ENCODE measurements at regions not wholly inside any gene's neighbourhood (a gene's known extent, or its start where the extent isn't known, plus 50 kb on each side); places are given as distances from the start of the nearest gene placed in this dataset.
"Not testable (repeated sequence)": the region's sequence is repeated elsewhere in the genome, so short reads cannot be mapped to it uniquely, and the experiment has no call there.

DNA sequence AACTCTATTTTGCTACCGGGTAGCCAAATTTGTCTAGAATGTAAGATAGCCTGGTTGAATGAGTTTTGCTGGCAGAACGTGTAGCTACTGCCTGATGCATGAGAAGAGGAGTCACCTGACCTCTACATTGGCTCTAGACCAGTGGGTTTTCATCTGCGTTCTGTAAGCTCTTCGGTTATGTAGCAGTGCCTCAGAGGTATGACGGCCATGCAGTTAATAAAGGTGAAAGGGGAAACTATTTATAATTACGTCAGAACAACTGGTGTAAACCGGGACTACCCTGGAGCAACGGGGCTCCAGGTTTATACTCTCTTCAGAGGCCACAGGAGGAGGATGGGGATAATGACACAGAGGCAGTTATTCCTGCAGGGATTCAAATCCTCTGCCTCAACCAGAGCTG lies 173.4 kb upstream of the KITLG start:
- DNase-seq (ENCODE audit: low spot score) = no peak

DNA sequence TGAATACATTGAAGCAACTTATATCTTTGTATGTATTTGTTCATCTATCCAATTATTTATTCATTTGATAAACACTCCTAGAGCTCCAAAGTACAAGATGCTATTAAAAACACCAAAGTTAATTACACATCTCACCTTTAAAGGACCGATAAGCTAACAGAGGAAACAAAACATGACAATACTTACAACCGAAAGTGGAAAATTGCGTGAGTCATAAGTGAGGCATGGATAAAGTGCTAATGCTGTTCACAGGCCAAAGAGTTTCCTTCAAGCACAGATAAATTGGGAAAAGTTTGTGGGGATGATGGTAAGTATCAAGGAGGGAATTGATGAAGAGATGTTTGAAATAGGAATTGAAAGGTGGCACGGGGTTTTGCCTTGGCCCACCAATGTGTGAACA lies 172.8 kb upstream of the KITLG start:
- DNase-seq (ENCODE audit: low spot score) = no peak

DNA sequence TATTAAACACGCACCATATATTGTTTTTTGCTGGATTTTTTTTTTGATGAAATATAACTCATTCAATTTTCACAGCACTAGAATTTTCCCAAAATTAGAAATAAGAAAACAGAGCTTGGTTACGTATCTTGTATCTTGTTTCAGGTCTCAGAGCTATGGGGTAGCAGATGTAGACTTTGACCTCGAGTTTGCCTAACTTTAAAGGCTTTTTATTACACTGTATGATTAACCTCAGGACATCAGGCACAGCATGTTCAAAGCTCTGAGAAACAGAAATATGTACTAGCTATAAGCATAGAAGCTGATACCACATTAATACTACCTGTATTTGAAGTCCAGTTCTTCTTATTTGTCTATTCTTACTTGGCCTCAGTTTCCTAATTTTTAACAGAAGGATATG lies 171.9 kb upstream of the KITLG start:
- DNase-seq (ENCODE audit: low spot score) = no peak

DNA sequence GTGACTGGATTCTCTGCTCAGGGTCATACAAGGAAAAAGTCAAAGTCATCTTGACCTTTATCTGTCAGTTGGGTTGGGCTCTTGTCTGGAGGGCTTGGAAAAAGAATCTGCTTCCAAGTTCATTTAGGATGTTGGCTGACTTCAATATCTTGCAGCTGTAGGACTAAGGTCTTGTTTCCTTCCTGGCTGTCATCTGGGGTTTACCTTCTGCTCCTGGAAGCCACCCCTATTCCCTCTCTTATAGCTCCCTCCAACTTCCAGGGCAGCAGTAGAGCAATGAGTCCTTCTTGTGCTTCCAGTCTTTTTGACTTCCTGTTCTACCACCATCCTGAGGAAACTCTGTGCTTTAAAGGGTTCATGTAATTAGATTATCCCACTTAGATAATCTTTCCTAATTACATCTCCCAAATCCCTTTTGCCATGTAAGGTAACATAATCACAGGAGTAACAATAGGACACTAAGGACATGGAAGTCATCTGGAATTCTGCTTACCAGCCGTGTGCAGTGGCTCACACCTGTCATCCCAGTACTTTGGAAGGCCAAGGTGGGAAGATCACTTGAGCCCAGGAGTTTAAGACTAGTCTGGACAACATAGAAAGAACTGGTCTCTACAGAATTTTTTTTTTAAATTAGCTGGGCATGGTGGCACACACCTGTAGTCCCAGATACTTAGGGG lies 170.7 kb upstream of the KITLG start:
- DNase-seq (ENCODE audit: low spot score) = no peak

DNA sequence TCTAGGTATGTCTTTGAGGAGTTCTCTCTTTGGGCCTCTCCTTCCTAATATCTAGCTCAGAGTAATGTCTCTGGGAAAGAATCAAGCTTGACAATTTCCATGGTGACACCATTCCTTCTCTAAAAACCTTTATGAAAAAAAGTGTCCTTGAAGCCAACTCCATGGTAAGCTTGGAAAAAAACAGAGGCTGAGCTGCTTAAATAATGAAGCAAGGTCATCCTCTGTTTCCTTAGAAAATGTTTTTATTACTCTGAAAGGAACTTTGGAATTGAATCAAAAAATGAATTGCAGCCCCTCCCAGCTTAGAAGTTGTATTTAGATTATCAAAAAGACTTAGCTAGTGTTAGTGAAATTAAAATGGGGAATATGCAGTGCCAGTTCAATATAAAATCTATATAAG lies 166.1 kb upstream of the KITLG start:
- peak; percentile 6 for DNase-seq (ENCODE audit: low spot score)

DNA sequence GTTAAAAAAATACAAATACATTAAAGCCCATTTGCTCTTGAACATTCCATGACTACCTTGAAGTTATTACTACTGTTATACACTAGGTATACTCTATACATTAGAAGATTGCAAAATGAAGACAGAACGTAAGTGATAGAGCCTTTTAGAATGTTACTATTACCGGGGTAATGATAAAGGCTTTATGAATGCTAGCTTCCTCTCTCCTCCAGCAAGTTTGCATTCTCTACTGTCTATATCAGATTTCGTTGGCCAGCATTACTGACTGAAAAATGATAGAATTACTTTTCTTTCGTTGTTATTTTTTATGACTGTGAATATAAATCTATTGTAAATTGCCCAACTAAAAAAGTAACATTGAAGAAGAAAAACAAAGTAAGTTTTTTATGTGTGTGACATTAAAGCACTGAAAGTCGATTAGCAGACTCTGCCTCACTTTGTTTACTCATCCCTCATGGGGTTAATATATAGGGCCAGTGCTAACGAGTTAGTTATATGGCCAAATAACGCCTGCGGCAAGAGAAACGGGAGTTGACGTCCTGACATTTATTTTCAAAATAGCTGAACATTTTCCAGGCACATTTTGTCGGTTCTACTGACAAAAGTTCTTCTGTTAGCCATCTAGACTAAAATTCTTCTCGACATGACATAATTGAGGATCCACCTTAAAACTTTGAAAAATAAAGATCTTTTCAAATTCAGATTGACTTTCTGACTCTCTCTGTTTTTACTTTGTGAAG lies 163.8 kb upstream of the KITLG start:
- no peak for DNase-seq (ENCODE audit: low spot score)

DNA sequence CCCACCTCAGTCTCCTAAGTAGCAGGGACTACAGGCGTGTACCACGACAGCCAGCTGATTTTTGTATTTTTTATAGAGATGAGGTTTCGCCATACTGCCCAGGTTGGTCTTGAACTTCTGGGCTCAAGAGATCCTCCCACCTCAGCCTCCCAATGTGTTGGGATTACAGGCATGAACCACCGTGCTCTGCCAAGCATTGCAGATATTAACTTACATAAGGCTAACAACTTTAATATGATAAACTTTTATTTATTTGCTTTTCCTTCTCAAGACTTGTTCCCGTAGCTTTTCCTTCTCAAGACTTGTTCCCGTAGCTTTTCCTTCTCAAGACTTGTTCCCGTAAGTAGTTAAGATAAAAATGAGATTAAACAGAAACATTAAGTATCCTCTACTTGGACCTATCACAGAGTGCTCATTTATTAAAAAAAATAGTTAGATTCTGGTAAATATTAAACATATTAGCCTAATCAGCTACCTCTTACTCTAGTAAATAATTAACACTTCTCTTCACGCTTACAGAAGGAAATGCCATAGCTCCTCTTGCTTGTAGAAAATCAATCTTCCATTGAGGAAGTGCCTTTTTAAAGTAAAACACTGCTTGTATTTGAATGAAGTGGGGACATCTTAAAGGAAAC lies 157.7 kb upstream of the KITLG start:
- DNase-seq (ENCODE audit: low spot score) = no peak

DNA sequence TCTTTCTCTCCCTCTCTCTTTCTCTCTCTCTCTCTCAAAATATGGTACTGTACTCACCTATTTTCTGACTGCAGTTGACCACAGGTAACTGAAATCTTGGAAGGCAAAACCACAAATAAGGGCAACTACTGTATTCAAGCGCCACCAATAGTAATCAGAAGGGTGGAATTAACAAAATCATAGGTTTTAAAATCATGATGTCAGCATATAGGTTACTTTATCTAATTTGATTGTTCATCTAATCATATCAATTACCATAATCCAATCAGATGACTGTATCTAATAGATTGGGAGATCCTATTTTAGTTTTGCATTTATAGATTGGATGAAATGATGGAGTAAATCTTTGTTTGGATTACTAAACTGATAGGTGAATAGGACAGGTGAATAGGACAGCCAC lies 155.8 kb upstream of the KITLG start:
- no peak for DNase-seq (ENCODE audit: low spot score)

DNA sequence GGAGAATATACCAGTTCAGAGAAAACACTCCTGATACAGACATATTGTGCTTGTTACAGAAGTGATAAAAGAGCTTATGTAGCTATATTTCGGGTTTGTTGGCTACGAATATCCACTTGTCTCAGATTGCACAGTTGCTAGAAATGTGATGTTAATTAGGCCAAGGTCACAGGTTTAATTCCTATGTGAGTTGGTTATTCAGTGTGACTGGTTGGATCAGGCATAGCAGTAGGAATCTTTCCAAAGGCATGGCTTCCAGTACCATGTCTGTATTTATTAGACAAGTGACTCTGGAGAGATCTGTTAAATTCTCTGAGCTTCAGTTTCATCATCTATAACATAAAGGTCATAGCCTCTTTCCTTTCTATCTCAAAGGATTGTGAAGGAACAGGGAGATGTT lies 152.7 kb upstream of the KITLG start:
- no peak for DNase-seq (ENCODE audit: low spot score)

DNA sequence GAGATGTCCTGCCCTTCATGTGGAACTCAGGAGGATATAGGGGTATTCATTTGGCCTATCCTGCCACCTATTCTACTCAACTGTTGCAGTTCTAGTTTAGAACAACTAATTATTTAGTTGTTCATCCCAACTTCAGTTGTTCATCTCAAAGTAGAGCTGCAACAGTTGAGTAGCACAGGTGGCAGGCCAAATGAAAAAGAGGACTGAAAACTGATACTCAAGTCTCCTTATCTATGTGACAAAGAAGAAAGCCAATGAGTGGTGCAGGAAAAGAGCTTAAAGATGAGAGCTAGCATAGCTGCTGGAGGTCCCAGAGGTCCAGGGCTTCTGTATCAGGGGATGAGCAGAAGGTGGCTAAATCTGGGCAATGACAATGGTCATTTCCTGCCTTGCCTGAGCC lies 148.9 kb upstream of the KITLG start:
- DNase-seq (ENCODE audit: low spot score) = no peak

DNA sequence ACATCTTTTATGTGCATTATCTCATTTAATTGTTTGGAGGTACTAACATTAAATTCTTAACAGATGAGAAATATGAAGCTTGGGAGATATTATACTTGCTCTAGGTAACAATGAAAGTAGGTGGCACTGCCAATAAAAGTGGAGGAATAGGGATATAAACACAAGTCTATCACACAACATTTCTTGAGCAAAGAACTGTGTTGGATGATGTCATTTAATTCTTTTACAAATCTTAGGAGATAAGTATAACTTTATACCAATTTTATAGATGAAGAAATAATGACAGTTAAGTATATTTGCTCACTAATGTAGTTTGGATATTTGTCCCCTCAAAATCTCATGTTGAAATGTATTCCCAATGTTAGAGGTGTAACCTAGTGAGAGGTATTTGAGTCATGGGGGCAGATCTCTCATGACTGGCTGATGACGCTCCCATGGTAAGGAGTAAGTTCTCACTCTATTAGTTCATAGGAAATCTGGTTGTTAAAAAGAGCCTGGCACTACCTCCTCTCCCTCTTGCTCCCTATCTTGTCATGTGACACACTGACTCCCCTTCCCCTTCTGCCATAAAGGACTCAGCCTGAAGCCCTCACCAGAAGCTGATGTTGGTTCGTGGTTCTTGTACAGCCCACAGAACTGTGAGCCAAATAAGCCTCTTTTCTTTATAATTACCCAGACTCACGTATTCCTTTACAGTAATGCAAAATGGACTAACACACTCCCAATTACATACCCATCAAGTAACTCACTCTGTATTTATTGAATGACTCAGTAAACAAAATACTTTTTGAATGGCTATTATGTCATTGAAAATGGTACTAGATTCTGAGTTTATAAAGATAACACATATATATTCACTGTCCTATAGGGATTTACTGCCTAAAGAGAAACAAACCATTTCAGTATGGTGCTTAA lies 146.8 kb upstream of the KITLG start:
- DNase-seq (ENCODE audit: low spot score) = no peak

DNA sequence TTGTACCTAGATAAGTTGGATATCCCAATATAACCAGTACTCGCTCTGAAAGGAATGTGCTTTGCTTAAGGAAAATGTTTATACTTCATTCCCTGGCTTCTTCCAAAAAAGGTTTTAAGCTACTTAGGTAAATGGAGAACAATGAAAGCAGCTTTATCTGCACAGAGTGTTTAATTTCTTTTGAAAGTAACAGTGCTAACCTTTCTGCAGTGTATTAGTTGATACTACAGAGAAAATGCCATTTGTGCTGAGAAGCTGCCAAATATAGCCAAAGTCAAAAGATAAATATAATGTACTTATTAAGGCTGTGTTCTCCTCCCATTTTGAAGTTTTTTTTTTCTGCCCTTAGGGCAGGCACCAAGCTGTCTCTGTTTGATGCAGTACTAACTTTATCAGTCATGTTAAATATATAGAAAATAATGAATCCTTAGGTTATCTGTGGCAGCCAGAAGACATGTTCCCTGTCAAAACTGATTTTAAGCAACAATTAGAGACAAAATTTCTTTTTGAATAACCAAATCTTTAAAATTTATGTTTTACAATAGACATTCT lies 145.4 kb upstream of the KITLG start:
- no peak for DNase-seq (ENCODE audit: low spot score)

DNA sequence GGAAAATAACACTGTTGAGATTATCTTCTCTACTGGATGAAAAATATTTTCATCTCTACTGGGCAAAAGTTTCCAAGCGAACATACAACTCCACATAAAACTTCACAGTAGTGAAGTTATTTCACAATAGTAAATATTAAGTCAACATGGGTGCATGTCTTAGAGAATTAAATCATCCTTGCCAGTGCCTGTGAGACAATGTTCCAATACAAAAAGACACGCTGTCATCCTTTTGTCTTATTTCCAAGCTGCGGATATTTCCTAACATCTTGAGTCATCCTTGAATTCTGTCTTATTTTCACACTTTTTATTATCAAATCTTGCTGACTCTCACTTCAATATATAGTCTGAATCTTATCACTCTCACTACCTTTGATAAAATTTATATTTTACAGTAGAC lies 142.9 kb upstream of the KITLG start:
- DNase-seq (ENCODE audit: low spot score) = no peak

DNA sequence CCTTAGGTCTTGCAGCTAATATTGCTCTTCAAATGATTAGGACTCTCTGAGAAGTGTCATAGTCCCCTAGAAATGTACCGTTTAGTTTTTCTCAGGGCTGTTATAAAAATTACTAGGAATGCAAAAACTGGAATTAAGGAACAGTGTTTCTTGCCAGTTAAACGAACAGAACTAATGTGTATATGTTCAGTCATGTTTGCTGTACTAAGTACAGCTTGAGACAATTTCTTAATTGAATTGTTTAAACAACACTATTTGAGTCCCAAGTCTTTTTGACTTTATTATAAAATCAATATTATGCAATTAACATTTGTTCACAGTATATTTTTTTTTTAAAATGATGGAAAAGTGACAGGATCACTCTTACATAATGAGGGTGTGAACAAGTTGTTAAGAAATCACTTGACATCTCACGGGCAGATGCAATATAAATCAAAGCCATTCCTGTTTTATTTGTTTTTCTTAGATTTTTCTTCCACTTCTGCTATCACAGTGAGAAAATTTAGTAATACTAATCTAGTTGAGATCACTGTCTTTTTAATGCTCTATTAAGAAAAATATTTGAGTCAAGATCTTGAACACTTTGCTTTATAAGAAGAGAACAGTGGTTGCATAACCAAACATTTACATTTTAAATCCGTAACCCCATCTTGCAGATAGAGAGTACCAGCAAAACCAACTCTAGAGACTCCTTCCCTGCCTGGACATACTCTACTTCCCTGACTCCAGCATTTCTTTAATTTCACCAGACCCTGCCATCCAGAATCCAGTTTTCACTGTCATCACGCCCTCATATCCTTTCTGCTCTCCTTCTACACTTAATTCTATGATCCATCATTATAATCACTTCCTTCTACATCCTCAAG lies 140.7 kb upstream of the KITLG start:
- DNase-seq (ENCODE audit: low spot score) = no peak

DNA sequence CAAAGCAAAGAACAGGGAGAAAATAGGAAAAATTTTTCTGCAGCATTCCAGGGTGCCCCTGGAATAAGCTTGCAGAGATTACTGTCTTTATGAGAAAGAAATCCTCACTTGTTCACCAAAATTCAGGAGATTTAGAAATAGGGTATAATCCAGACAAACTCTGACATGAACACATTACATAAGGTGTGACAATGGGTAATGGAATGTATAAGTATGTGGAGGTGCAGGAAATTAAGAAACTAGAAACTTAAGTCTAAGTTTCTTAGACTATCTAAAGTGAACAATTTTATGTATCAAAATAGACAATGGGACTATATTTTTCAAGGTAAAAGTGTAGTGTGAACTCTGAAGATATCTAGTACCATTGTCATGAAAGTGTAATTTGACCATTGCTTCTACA lies 140.0 kb upstream of the KITLG start:
- DNase-seq (ENCODE audit: low spot score) = no peak

DNA sequence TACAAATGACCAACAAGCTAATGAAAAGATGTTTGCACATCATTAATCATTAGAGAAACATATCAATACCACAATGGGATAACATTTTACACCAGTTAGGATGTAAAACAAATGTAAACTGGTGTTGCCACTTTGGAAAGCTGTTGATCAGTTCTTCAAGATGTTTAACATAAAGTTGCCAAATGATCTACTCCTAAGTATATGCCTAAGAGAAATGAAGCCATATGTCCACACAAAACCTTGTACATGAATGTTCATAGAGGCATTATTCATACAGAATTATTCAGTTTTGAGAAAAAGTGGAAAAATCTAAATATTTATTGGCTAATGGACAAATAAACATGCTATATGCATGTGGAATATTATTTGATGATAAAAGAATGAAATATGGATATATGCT lies 136.9 kb upstream of the KITLG start:
- no peak for DNase-seq (ENCODE audit: low spot score)

DNA sequence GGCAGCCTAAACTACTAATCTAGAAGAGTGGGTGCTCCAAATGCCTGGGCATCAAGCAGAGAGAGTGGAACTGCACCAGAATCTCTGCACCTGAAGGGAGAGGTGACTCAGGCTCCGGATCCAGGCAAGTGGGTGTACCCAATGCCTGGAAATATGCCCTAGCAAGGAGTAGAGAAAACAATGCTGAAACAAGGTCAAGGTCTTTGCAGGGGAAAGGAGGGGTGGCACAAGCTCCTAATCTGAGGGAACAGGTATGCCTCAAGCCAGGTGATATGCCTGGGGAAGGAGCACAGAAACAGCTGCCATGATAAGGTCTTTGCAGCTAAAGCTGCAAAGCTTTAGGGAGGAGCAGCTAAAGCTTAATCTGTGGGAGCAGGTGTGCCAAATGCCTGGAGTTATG lies 136.0 kb upstream of the KITLG start:
- no peak for DNase-seq (ENCODE audit: low spot score)

DNA sequence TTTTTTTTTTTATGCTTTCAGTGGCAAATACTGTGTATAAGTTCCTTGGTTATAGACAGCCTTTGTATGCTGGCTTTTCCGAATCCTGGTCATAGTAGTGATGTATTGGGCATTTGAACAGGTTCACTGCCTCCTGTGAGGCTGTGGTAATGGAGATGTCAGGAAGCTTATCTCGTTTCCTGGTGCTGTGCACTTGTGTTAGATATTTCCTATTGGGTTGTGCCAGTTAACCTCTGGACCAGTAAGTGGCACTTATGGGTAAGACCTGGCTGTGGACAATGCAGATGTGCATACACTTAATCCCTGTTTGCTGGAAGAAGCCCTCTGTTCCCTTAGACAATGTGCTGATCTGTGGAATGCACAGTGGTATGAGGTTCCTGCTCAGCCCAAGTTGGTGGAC lies 135.4 kb upstream of the KITLG start:
- no peak for DNase-seq (ENCODE audit: low spot score)

DNA sequence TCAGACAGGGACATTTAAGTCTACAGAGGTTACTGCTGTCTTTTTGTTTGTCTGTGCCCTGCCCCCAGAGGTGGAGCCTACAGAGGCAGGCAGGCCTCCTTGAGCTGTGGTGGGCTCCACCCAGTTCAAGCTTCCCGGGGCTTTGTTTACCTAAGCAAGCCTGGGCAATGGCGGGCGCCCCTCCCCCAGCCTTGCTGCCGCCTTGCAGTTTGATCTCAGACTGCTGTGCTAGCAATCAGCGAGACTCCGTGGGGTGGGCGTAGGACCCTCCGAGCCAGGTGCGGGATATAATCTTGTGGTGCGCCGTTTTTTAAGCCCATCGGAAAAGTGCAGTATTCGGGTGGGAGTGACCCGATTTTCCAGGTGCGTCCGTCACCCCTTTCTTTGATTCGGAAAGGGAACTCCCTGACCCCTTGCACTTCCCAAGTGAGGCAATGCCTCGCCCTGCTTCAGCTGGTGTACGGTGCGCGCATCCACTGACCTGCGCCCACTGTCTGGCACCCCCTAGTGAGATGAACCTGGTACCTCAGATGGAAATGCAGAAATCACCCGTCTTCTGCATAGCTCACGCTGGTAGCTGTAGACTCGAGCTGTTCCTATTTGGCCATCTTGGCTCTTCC lies 134.1 kb upstream of the KITLG start:
- not testable (repeated sequence) for DNase-seq (ENCODE audit: low spot score)

DNA sequence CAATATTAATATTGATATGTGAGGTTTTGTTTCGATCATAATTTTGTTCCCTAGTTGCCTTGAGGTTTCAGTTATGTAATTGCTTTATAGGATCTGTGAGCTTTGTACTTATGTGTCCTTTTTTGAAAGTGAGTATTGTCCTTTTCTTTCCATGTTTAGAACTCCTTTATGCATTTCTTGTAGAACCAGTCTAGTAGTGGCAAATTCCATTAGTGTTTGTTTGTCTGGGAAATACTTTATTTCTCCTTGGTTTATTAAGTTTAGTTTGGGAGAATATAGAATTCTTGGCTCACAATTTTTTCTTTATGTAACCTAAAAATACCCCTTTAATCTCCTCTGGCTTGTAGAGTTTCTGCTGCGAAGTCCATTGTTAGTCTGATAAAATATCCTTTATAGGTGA lies 127.5 kb upstream of the KITLG start:
- DNase-seq (ENCODE audit: low spot score) = no peak

DNA sequence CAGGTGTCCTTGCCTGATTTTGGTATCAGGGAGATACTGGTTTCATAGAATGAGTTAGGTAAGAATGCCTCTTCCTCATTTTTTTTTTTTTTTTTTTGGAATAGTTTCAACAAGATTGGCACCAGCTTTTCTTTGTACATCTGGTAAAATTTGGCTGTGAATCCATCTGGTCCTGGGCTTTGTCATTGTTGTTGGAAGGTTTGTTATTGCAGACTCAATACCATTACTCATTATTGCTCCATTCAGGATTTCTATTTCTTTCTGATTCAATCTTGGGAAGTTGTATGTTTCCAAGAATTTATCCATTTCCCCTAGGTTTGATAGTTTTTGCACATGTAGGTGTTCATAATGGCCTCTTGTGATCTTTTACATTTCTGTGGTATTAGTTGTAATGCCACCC lies 126.0 kb upstream of the KITLG start:
- DNase-seq (ENCODE audit: low spot score) = no peak
